BJ (cell line): ENCODE measurements at regions not wholly inside any gene's neighbourhood (a gene's known extent, or its start where the extent isn't known, plus 50 kb on each side); places are given as distances from the start of the nearest gene placed in this dataset.

ENCODE experiments used
- CTCF ChIA-PET: fragments of 350-600 bp; formaldehyde crosslinking; extraction: SDS; loops from one replicate; lab custom pipeline; 2021; ENCODE audit warnings: antibody characterized with exemption, inconsistent platforms; lab: Yijun Ruan, JAX
- POLR2A ChIA-PET: fragments of 300-600 bp; sonication (Branson Sonifier 250); formaldehyde crosslinking; extraction: SDS; loops from one replicate; lab custom pipeline; 2021; ENCODE audit warnings: antibody characterized with exemption; lab: Charles Lee
- DNase-seq: peaks from one replicate; pipeline ENCODE4 v3.0.0-alpha.2; 2011; ENCODE audit warnings: low read depth
- H3K27me3 ChIP-seq: 2 replicates; pipeline ENCODE4 v1.6.0; 2011; ENCODE audit warnings: low read length; ENCODE audit not compliant: control insufficient read depth, insufficient read depth
- H3K36me3 ChIP-seq: 2 replicates; pipeline ENCODE4 v1.5.1; 2011; ENCODE audit warnings: low read length; ENCODE audit not compliant: control insufficient read depth, insufficient read depth
- H3K4me3 ChIP-seq: 2 replicates; pipeline ENCODE4 v1.5.1; 2011; ENCODE audit warnings: low read depth, mild to moderate bottlenecking, control low read depth, low read length
- TF ChIP-seq, protein P1 (sequence below): IDR thresholded peaks from 2 replicates; pipeline ENCODE4 v1.5.1; 2011; ENCODE audit warnings: low read depth, mild to moderate bottlenecking, control low read depth, inconsistent platforms, low read length, moderate library complexity; ENCODE audit not compliant: insufficient read depth

DNA sequence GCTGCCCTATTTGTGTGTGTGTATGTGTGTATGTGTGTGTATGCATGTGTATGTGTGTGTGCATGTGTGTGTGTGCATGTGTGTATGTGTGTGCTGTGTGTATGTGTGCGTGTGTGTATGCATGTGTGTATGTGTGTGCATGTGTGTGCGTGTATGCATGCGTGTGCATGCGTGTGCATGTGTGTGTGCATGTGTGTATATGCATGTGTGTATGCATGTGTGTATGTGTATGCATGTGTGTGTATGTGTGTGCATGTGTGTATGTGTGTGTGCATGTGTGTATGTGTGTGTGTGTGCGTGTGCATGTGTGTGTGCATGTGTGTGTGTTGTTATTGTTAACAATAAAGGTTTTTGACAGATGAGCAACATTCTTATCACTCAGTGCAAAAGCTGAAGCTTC is 110.8 kb upstream of the HES1 start:
- POLR2A ChIA-PET = no interaction called here
- peaks cover 5% of the 10 kb centered on the region; the same call in 1 of the 2 replicates for H3K27me3 ChIP-seq
- H3K36me3 ChIP-seq = no peaks in the 10 kb centered on the region
- TF ChIP-seq, protein P1, sequence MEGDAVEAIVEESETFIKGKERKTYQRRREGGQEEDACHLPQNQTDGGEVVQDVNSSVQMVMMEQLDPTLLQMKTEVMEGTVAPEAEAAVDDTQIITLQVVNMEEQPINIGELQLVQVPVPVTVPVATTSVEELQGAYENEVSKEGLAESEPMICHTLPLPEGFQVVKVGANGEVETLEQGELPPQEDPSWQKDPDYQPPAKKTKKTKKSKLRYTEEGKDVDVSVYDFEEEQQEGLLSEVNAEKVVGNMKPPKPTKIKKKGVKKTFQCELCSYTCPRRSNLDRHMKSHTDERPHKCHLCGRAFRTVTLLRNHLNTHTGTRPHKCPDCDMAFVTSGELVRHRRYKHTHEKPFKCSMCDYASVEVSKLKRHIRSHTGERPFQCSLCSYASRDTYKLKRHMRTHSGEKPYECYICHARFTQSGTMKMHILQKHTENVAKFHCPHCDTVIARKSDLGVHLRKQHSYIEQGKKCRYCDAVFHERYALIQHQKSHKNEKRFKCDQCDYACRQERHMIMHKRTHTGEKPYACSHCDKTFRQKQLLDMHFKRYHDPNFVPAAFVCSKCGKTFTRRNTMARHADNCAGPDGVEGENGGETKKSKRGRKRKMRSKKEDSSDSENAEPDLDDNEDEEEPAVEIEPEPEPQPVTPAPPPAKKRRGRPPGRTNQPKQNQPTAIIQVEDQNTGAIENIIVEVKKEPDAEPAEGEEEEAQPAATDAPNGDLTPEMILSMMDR = no peak
- no peak for DNase-seq
- no peak overlapping the region for H3K4me3 ChIP-seq
- CTCF ChIA-PET = no interaction called here

GRCh38 chr3:194025951-194026350 is 110.0 kb upstream of the HES1 start:
- no peak for DNase-seq
- Histone ChIP-seq H3K4me3 (no peak overlapping the region), H3K36me3 (no peaks in the 10 kb centered on the region), H3K27me3 (peaks cover 5% of the 10 kb centered on the region; the same call in 1 of the 2 replicates)
- CTCF ChIA-PET = no interaction called here
- TF ChIP-seq, protein P1 = no peak
- POLR2A ChIA-PET = no interaction called here

DNA sequence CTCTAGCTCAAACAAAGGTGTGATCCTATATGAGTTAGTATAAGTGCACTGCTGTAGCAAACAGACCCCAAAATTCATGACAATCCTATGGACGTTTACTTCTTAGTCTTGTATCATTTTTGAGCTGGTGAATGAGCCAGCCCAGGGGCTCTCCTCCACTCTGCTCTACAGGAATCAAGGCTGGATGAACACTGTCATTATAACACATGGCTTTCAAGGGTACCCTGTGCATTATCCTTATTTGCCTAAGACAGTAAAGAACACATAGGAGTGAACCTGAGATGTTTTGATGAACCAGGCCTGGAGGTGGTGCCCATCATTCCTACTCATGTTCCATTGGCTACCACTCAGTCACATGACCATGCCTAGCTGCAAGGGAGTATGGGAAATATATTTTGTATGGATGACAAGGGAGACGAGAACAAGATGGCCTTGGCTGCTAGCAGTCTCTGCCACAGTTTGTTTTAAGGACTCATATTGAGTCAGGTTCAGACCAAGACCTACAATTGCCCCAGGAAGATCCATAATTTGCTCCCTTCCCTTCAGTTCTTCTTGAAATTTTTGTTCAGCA is 107.4 kb upstream of the HES1 start:
- POLR2A ChIA-PET = no interaction called here
- Histone ChIP-seq H3K27me3 (peaks cover 4% of the 10 kb centered on the region; the same call in 1 of the 2 replicates), H3K4me3 (no peak overlapping the region), H3K36me3 (no peaks in the 10 kb centered on the region)
- TF ChIP-seq, protein P1 = no peak
- CTCF ChIA-PET = no interaction called here
- DNase-seq = no peak

DNA sequence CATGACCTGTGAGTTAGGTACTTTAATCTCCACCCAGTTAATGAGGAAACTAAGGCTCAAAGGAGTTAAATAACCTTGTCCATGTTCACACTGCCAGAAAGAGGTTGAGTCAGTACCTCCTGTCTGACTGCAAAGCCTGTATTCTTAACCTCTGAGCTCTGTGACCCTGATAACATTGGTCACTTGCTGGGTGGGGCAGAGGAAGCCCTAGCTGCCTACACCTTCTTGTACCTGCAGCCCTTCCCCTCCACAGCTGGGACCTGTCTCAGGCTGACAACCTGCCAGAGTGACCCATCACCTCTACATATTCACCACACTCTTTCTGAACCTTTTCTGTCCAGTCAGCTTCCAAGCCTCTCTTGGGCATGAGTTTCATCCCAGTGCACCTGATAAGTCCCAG is 106.1 kb upstream of the HES1 start:
- no peak overlapping the region for H3K4me3 ChIP-seq
- TF ChIP-seq, protein P1 = no peak
- H3K36me3 ChIP-seq = no peaks in the 10 kb centered on the region
- DNase-seq = no peak
- POLR2A ChIA-PET = no interaction called here
- CTCF ChIA-PET = interaction anchor here (0.6 kb wide), 1 partner anchor 138 kb away, joined by 3 read pairs; no protein-coding TSS in a partner anchor
- peaks cover 3% of the 10 kb centered on the region for H3K27me3 ChIP-seq

- ChIA-PET CTCF (no interaction called here), POLR2A (no interaction called here)
- DNase-seq = no peak
- TF ChIP-seq, protein P1 = no peak
- no peak overlapping the region for H3K4me3 ChIP-seq
- H3K27me3 ChIP-seq = peaks cover 3% of the 10 kb centered on the region
- no peaks in the 10 kb centered on the region for H3K36me3 ChIP-seq
Observed at GRCh38 chr3:194030372-194030771, 105.6 kb upstream of the HES1 start.
